Muscle of leg (tissue), 3 donors: ENCODE measurements at regions not wholly inside any gene's neighbourhood (a gene's known extent, or its start where the extent isn't known, plus 50 kb on each side); places are given as distances from the start of the nearest gene placed in this dataset.

Experiments used
- DNase-seq: peaks from one replicate; pipeline ENCODE4 v3.0.0; 2013
- H3K27ac ChIP-seq: one replicate; pipeline ENCODE4 v1.5.1; 2013; ENCODE audit warnings: mild to moderate bottlenecking, low read length, control low read depth
- H3K27me3 ChIP-seq: one replicate; pipeline ENCODE4 v1.6.1; 2013; ENCODE audit warnings: low read length; ENCODE audit not compliant: control insufficient read depth, insufficient read depth
- H3K36me3 ChIP-seq: one replicate; pipeline ENCODE4 v1.6.1; 2013; ENCODE audit warnings: low read length; ENCODE audit not compliant: control insufficient read depth, insufficient read depth
- H3K4me1 ChIP-seq: one replicate; pipeline ENCODE4 v1.6.1; 2013; ENCODE audit warnings: low read length; ENCODE audit not compliant: control insufficient read depth, insufficient read depth
- H3K4me3 ChIP-seq: one replicate; pipeline ENCODE4 v1.5.1; 2013; ENCODE audit warnings: low read length, control low read depth
- H3K9me3 ChIP-seq: replicated peaks from 2 replicates; pipeline ENCODE4 v1.6.1; 2013; ENCODE audit warnings: low read depth, low read length; ENCODE audit not compliant: control insufficient read depth
- WGBS: methylation state at CpG from one replicate; pipeline ENCODE4 v1.1.5; 2013; ENCODE audit warnings: missing lambda C conversion rate; ENCODE audit not compliant: insufficient coverage; 5-methylcytosine and 5-hydroxymethylcytosine counted together

GRCh38 chr12:23039834-23040233 lies 414.9 kb downstream of the ETNK1 start:
- no peaks in the 10 kb centered on the region for H3K27me3 ChIP-seq
- no peak overlapping the region for H3K27ac ChIP-seq
- H3K9me3 ChIP-seq = no peaks in the 10 kb centered on the region
- WGBS = no CpG with 5 or more reads among the region's 2 CpGs
- DNase-seq = no peak
- H3K36me3 ChIP-seq = no peaks in the 10 kb centered on the region
- no peak overlapping the region for H3K4me3 ChIP-seq
- no peaks in the 10 kb centered on the region for H3K4me1 ChIP-seq

GRCh38 chr12:23041774-23042173 lies 416.8 kb downstream of the ETNK1 start:
- Histone ChIP-seq H3K36me3 (no peaks in the 10 kb centered on the region), H3K9me3 (no peaks in the 10 kb centered on the region), H3K27ac (no peak overlapping the region), H3K4me1 (no peaks in the 10 kb centered on the region), H3K27me3 (no peaks in the 10 kb centered on the region), H3K4me3 (no peak overlapping the region)
- no CpG with 5 or more reads among the region's 2 CpGs for WGBS
- DNase-seq = no peak

DNA sequence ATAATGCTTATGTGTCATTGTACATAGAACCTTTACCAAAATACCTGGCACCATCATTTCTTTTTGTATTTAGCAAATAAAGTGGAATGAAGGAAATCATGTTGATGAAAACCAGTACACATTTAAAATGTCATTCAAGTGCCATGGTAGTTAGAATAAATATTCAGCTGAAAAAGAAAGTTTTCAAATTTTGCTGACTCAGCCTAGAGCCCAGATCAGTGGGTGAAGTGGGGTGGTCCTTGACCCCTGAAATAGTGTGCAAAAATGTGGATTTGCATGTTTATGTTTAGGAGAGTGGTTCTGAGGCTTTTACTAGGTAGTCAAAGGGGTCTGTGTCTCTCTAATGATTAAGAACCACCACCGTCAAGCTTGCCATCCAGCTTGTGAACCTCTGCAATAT lies 418.7 kb downstream of the ETNK1 start:
- Histone ChIP-seq H3K27me3 (no peaks in the 10 kb centered on the region), H3K4me3 (no peak overlapping the region), H3K27ac (no peak overlapping the region), H3K4me1 (no peaks in the 10 kb centered on the region), H3K36me3 (no peaks in the 10 kb centered on the region), H3K9me3 (no peaks in the 10 kb centered on the region)
- no peak for DNase-seq
- WGBS = 100% methylated on average over 1 of the region's 1 CpG

GRCh38 chr12:23049180-23049579 lies 424.2 kb downstream of the ETNK1 start:
- no peaks in the 10 kb centered on the region for H3K4me1 ChIP-seq
- H3K36me3 ChIP-seq = no peaks in the 10 kb centered on the region
- no peaks in the 10 kb centered on the region for H3K9me3 ChIP-seq
- no peak for DNase-seq
- H3K4me3 ChIP-seq = no peak overlapping the region
- no CpG with 5 or more reads among the region's 1 CpG for WGBS
- no peaks in the 10 kb centered on the region for H3K27me3 ChIP-seq
- H3K27ac ChIP-seq = no peak overlapping the region

- H3K4me3 ChIP-seq = no peak overlapping the region
- no peaks in the 10 kb centered on the region for H3K4me1 ChIP-seq
- DNase-seq = no peak
- H3K27me3 ChIP-seq = no peaks in the 10 kb centered on the region
- no CpG with 5 or more reads among the region's 4 CpGs for WGBS
- H3K9me3 ChIP-seq = no peaks in the 10 kb centered on the region
- no peak overlapping the region for H3K27ac ChIP-seq
- H3K36me3 ChIP-seq = no peaks in the 10 kb centered on the region
These were observed 430.0 kb downstream of the ETNK1 start for GRCh38 chr12:23055004-23055403.

DNA sequence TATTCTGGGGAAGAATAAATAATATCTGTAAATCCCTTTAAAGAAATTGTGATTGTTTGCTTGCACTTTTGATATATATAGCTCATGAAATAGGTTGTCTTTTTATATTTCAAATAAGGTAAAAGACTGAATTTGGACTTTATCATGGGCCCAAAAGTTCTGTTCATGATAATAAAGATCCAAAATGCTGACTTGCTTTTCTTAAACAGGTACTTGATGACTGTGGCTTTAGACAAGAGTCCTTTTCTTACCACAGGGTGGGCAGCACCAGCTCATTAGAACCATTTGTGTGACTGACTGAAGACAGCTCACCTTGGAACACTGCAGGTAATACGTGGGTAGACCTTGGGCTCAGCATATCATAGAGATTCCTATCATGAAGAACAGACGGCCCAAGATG lies 432.6 kb downstream of the ETNK1 start:
- H3K4me3 ChIP-seq = no peak overlapping the region
- no peak for DNase-seq
- WGBS = 50% methylated on average over 1 of the region's 2 CpGs
- H3K9me3 ChIP-seq = no peaks in the 10 kb centered on the region
- H3K27ac ChIP-seq = no peak overlapping the region
- no peaks in the 10 kb centered on the region for H3K27me3 ChIP-seq
- H3K36me3 ChIP-seq = no peaks in the 10 kb centered on the region
- no peaks in the 10 kb centered on the region for H3K4me1 ChIP-seq

DNA sequence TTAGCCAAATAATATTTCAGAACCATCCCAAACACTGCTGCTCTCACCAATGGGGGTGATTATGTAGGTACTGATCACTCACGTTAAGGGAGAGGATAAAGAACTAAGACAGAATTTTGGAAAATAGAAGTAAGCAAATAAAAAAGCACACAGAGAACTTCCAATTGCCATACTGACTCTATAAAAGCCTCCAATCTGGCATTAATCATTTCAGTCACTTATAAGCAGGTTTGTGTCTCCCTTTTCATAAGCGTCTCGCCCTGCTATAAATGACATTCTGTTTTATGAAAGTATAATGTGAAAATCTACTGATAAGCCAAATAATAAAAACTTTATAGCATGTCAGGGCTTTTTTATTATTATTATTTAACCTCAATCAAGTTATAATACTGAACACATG lies 435.2 kb downstream of the ETNK1 start:
- Histone ChIP-seq H3K27me3 (no peaks in the 10 kb centered on the region), H3K9me3 (no peaks in the 10 kb centered on the region), H3K4me1 (no peaks in the 10 kb centered on the region), H3K27ac (no peak overlapping the region), H3K36me3 (no peaks in the 10 kb centered on the region), H3K4me3 (no peak overlapping the region)
- WGBS = no CpG with 5 or more reads among the region's 3 CpGs
- no peak for DNase-seq

- no CpG with 5 or more reads among the region's 3 CpGs for WGBS
- no peak overlapping the region for H3K27ac ChIP-seq
- H3K27me3 ChIP-seq = no peaks in the 10 kb centered on the region
- no peaks in the 10 kb centered on the region for H3K36me3 ChIP-seq
- H3K9me3 ChIP-seq = no peaks in the 10 kb centered on the region
- no peak for DNase-seq
- H3K4me3 ChIP-seq = no peak overlapping the region
- H3K4me1 ChIP-seq = no peaks in the 10 kb centered on the region
These were observed 438.2 kb downstream of the ETNK1 start for GRCh38 chr12:23063206-23063605.

- H3K4me3 ChIP-seq = no peak overlapping the region
- no peaks in the 10 kb centered on the region for H3K27me3 ChIP-seq
- H3K9me3 ChIP-seq = no peaks in the 10 kb centered on the region
- H3K4me1 ChIP-seq = no peaks in the 10 kb centered on the region
- H3K27ac ChIP-seq = no peak overlapping the region
- no peak for DNase-seq
- WGBS = no CpG with 5 or more reads among the region's 1 CpG
- no peaks in the 10 kb centered on the region for H3K36me3 ChIP-seq
These were observed 441.1 kb downstream of the ETNK1 start for GRCh38 chr12:23066095-23066494.

DNA sequence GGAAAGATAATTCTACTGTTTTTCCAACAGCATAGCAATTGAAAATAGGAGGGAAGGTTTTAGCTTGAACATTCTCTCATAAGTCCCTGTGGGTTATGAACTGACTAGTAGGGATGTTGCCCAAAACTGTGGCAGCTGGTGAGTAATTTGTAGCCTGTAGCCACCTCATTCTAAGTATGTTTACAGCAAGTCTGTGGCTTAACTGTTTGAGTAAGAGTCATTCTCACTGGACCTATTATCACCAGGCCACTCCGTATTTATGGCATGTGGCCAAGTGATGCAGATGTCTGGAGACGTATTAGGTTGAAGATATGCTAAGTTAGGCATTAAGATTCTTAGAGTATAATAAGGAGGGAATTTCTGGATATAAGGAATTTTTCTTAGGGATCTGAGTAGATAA lies 458.3 kb downstream of the ETNK1 start:
- DNase-seq = peak; percentile 32
- H3K27ac ChIP-seq = no peak overlapping the region
- no peak overlapping the region for H3K4me3 ChIP-seq
- WGBS = no CpG with 5 or more reads among the region's 2 CpGs
- H3K36me3 ChIP-seq = no peaks in the 10 kb centered on the region
- no peaks in the 10 kb centered on the region for H3K27me3 ChIP-seq
- no peaks in the 10 kb centered on the region for H3K9me3 ChIP-seq
- no peaks in the 10 kb centered on the region for H3K4me1 ChIP-seq

GRCh38 chr12:23084236-23084995 lies 459.4 kb downstream of the ETNK1 start:
- Histone ChIP-seq H3K27me3 (no peaks in the 10 kb centered on the region), H3K4me1 (no peaks in the 10 kb centered on the region), H3K4me3 (no peak overlapping the region), H3K27ac (no peak overlapping the region), H3K36me3 (no peaks in the 10 kb centered on the region), H3K9me3 (no peaks in the 10 kb centered on the region)
- no peak for DNase-seq
- 100% methylated on average over 2 of the region's 5 CpGs for WGBS
